Prostate gland (tissue), 2 donors: ENCODE measurements at regions not wholly inside any gene's neighbourhood (a gene's known extent, or its start where the extent isn't known, plus 50 kb on each side); places are given as distances from the start of the nearest gene placed in this dataset.

Experiments
- DNase-seq: peaks from one replicate; pipeline ENCODE4 v3.0.0-alpha.2; 2019; ENCODE audit warnings: low spot score
- H3K27ac ChIP-seq, 2 donors: fragments of 200-600 bp; sonication (generic); 2 replicates each; pipeline ENCODE4 v1.5.1; 2017 to 2019
- H3K27me3 ChIP-seq: fragments of 200-600 bp; sonication (generic); replicated peaks from 2 replicates; pipeline ENCODE4 v1.5.1; 2019; ENCODE audit not compliant: insufficient read depth
- H3K36me3 ChIP-seq, 2 donors: fragments of 200-600 bp; sonication (generic); 1 replicate in 1 of 2; 2 replicates in 1 of 2; pipeline versions ENCODE4 v1.5.1 to v1.8.1; 2017 to 2019
- H3K4me1 ChIP-seq: fragments of 200-600 bp; sonication (generic); replicated peaks from 2 replicates; pipeline ENCODE4 v1.5.1; 2019
- H3K4me3 ChIP-seq, 2 donors: fragments of 200-600 bp; sonication (generic); 2 replicates each; pipeline ENCODE4 v1.5.1; 2017 to 2019
- H3K9me3 ChIP-seq: fragments of 200-600 bp; sonication (generic); 2 replicates; pipeline ENCODE4 v1.5.1; 2017
- CTCF ChIP-seq, 4 experiments: fragments of 200-600 bp in 2 of 4; fragments of 450-650 bp in 2 of 4; sonication (generic) in 2 of 4; IDR thresholded peaks; 1 replicate in 3 of 4; 2 replicates in 1 of 4; pipeline ENCODE4 v1.5.1; 2016 to 2019; ENCODE audit warnings: antibody characterized with exemption in 4 of 4, mild to moderate bottlenecking in 2 of 4, moderate library complexity in 2 of 4
- POLR2A ChIP-seq: fragments of 450-650 bp; IDR thresholded peaks from one replicate; pipeline ENCODE4 v1.6.1; 2016; ENCODE audit warnings: antibody characterized with exemption, mild to moderate bottlenecking
- POLR2AphosphoS5 ChIP-seq: sonication (generic); formaldehyde crosslinking; IDR thresholded peaks from one replicate; pipeline ENCODE4 v1.6.1; 2017; ENCODE audit warnings: antibody characterized with exemption
- WGBS: methylation state at CpG from one replicate; pipeline ENCODE4 v1.1.5; 2018; 5-methylcytosine and 5-hydroxymethylcytosine counted together
- intact Hi-C: fragments of 100-400 bp; cut with DNase I; formaldehyde crosslinking; loops from one replicate; pipeline ENCODE4 v1.14.2; 2022

DNA sequence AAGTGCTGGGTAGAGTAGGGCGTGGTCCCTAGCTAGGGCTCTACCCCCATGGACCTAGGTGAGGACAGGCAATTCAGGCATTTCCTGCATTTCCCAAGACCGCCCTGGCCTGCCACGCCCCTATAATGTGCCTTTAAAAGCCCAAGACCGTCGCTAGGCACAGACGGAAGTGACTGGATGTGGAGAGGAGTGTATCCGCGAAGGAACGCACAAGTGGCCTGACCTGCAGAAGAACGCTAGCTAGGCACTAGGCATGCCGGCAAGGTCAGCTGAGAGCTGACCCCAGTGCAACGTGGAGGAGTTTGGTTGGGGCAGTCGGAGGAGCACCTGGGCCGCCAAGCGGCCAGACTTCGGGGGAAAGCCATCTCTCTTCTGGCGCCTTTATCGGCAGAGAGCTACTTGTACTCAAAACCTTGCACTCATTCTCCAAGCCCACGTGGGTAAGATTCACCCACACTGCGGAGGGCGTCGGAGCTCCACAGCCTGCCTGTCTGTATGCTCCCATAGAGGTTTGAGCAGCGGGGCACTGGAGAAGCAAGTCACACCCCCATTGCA is 370.0 kb downstream of the FGF9 start:
- Histone ChIP-seq H3K4me1 (no peaks in the 10 kb centered on the region), H3K27me3 (no peaks in the 10 kb centered on the region), H3K27ac (no peak overlapping the region), H3K36me3 (no peaks in the 10 kb centered on the region), H3K4me3 (no peak overlapping the region), H3K9me3 (no peaks in the 10 kb centered on the region)
- TF ChIP-seq POLR2A (no peak), POLR2AphosphoS5 (no peak), CTCF (IDR thresholded peaks at IDR 0.05) (no peak)
- WGBS: 89% methylated on average over 23 of the region's 23 CpGs
- intact Hi-C loops: no loop called here
- no peak for DNase-seq

DNA sequence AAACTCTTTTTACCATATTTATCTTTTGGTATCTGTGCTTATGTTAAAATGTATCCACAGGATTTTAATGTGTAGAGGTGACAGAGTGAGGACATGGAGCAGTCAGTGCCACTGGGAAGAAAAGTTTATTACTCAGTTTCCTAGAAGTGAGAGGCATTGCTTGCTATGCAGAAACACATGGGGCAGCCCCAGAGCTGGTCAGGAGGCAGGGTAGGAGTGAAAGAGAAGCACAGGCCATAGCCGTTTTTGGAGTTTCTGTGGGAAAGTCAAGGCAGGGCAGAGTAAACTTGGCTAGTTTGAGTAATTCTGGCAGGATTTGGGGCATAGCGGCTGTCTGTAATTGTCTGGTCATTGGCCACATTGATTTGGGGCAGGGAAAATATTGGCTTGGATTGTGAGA is 370.9 kb downstream of the FGF9 start:
- intact Hi-C loops: no loop called here
- WGBS: 98% methylated on average over 2 of the region's 2 CpGs
- no peak for TF ChIP-seq POLR2A

DNA sequence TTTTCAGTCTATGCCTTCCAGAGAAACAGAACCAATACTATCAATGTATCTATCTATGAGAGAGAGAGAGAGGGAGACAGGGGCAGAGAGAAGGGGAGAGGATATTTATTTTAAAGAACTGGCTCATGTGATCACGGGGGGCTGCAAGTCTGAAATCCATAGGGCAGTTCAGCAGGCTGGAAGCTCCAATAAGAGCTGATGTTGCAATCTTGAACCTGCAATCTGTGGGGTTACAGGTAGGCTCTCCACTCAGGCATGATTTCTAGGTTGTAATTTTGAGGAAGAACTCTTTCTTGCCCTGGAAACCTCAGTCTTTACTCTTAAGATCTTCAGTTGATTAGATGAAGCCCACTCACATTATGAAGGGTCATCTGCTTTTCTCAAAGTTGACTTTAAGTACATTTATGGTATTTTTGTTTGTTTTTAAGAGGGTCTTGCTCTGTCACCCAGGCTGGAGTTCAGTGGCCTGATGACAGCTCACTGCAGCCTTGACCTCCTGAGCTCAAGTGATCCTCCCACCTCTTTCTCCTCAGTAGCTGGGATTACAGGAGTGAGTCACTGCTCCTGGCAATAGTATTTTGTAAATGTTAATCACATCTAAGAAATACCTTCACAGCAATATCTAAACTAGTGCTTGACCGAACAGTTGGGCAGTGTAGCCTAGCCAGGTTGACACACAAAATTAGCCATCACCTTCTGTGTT is 376.4 kb downstream of the FGF9 start:
- 84% methylated on average over 2 of the region's 2 CpGs for WGBS
- H3K27ac ChIP-seq: no peak overlapping the region
- no peaks in the 10 kb centered on the region for H3K4me1 ChIP-seq
- intact Hi-C loops: no loop called here
- no peak for DNase-seq
- H3K27me3 ChIP-seq: peaks cover 3% of the 10 kb centered on the region
- no peaks in the 10 kb centered on the region for H3K9me3 ChIP-seq
- no peak overlapping the region for H3K4me3 ChIP-seq
- TF ChIP-seq CTCF (IDR thresholded peaks at IDR 0.05) (no peak), POLR2A (no peak), POLR2AphosphoS5 (no peak)
- no peaks in the 10 kb centered on the region for H3K36me3 ChIP-seq

More for the DNA sequence above, 370.9 kb downstream of the FGF9 start:
- no peaks in the 10 kb centered on the region for H3K36me3 ChIP-seq
- no peak for DNase-seq
- no peak overlapping the region for H3K27ac ChIP-seq
- H3K9me3 ChIP-seq: no peaks in the 10 kb centered on the region
- no peaks in the 10 kb centered on the region for H3K4me1 ChIP-seq
- no peaks in the 10 kb centered on the region for H3K27me3 ChIP-seq
- no peak overlapping the region for H3K4me3 ChIP-seq

GRCh38 chr13:22047785-22048104 is 376.9 kb downstream of the FGF9 start:
- DNase-seq: no peak
- intact Hi-C loops: no loop called here
- Histone ChIP-seq H3K4me3 (no peak overlapping the region), H3K4me1 (no peaks in the 10 kb centered on the region), H3K27ac (no peak overlapping the region), H3K27me3 (peaks cover 3% of the 10 kb centered on the region), H3K9me3 (no peaks in the 10 kb centered on the region), H3K36me3 (no peaks in the 10 kb centered on the region)
- WGBS: 89% methylated on average over 6 of the region's 6 CpGs
- no peak for TF ChIP-seq CTCF (IDR thresholded peaks at IDR 0.05)
- no peak for TF ChIP-seq POLR2A
- no peak for TF ChIP-seq POLR2AphosphoS5

GRCh38 chr13:22049384-22049783 is 378.5 kb downstream of the FGF9 start:
- Histone ChIP-seq H3K4me3 (no peak overlapping the region), H3K27me3 (peaks cover 3% of the 10 kb centered on the region), H3K36me3 (no peaks in the 10 kb centered on the region), H3K27ac (no peak overlapping the region), H3K9me3 (no peaks in the 10 kb centered on the region), H3K4me1 (no peaks in the 10 kb centered on the region)
- WGBS: 74% methylated on average over 2 of the region's 2 CpGs
- intact Hi-C loops: no loop called here
- no peak for TF ChIP-seq POLR2AphosphoS5
- TF ChIP-seq POLR2A: no peak
- TF ChIP-seq CTCF (IDR thresholded peaks at IDR 0.05): no peak
- no peak for DNase-seq
